Fibroblast of skin of scalp (primary cell): ENCODE measurements at regions not wholly inside any gene's neighbourhood (a gene's known extent, or its start where the extent isn't known, plus 50 kb on each side); places are given as distances from the start of the nearest gene placed in this dataset.
"Not testable (repeated sequence)": the region's sequence is repeated elsewhere in the genome, so short reads cannot be mapped to it uniquely, and the experiment has no call there.

Source experiments
- DNase-seq: peaks from one replicate; pipeline ENCODE4 v3.0.0-alpha.2; 2013

DNA sequence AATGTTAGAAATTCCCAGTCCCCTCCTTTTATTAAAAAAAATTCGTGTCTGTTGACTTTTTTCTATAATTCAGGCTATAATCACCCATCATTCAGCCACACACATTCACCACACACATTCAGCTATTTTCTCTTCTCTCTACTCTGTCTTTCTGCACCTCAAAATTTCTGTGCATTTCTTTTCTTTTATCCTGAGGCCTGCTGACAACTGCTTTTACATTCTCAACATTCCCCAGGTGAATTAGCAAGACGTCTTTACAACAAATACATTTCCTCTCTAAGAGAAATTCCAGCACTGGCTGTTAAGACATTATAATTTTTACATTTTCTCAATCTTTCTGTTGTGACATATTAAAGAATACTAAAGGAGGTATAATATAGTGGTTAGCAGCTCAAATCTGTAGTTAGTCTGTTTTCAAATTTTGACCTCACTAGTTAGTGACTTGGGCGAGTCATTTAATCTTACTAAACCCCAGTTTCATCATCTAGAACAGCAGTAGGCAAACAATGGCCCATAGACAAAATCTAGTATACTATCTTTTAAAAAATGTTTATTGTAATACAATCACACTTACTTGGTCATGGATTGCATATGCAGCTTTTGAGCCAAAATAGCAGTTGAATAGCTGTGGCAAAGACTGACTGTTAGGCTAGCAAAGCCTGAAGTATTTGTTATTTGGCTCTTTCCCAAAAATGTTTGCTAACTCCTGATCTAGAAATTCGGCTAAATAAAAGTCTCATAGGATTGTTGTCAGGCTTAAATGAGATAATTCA is 350.7 kb downstream of the NSUN3 start:
- peak; percentile 81 for DNase-seq

DNA sequence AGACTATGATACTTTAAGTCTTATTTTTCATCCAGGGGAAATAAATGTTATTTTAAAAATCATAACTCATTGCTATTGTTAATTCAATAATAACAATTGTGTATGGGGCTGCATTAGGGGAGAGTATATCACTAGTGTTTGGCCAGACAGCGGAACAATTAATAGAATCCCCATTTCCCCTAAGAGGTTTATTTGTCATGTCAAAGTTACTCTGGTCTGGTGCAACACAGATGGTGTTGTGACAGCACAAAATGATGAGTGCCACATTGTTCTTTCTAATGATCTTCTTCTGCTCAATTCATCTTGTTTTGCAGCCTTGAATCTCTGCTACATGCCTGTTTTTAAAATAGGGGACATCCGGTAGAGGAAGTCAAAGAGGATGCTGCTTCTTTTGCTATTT is 351.6 kb downstream of the NSUN3 start:
- DNase-seq, result no peak

DNA sequence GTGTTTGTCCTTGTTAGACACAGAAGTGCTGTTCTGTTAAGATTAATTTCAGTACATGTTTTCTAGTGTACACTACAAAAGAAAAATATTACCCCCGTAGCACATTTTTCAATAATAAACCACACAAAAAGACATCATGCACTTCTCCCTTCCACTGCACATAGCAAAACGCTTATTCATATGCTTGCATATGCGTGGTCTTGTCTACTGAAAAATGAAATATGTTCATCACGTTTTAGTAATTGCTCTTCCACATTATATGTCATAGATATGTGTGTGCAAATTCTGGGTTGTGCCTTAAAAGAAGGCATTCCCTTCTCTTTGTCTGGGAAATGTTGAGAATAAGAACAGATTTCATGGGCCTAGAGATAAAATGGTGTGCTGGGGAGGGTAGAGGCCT is 353.9 kb downstream of the NSUN3 start:
- DNase-seq, result peak; percentile 60

DNA sequence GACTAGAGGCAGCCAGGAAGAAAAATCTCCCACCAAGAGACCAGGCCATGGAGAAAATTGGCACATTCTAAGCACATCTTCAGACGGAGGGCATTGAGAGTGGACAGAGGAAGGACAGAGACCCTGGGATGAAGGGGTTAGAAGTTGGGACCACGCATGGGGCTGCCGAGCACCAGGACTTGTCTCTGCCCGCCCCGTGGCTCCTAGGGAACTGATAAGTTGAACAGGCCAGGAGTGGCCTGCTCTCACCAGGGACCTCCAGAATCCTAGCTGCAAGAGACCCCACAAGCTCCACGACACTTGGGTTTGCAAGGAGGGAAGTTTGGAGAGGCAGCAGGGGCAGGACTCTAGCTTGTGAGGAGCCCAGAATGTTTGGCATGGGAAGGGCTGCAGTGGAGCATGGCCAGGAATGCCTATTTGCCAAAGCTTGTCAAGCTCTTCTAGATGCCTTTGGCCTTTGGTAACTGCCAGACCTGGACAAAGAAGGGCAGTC is 355.1 kb downstream of the NSUN3 start:
- no peak for DNase-seq

DNA sequence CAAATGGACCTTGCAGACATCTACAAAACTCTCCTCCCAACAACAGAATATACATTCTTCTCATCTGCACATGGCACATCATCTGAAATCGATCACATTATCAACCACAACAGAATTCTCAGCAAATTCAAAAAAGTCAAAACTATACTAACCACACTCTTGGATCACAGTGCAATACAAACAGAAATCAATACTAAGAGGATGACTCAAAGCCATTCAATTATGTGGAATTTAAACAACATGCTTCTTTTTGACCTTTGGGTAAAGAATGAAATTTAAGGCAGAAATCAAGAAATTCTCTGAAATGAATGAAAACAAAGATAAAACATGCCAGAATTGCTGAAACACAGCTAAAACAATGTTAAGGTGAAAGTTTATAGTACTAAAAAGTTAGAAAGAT is 358.1 kb downstream of the NSUN3 start:
- peak; percentile 48 for DNase-seq

DNA sequence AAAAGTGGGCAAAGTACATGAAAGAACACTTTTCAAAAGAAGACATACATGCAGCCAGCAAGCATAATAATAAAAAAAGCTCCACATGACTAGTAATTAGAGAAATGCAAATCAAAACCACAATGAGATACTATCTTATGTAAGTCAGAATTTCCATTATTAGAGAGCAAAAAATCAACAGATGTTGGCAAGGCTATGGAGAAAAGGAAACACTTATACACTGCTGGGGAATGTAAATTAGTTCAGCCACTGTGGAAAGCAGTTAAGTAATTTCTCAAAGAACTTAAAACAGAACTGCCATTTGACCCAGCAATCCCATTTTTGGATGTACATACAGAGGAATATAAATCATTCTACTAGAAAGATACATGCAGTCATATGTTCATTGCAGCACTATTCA is 360.7 kb downstream of the NSUN3 start:
- peak; percentile 80 for DNase-seq

DNA sequence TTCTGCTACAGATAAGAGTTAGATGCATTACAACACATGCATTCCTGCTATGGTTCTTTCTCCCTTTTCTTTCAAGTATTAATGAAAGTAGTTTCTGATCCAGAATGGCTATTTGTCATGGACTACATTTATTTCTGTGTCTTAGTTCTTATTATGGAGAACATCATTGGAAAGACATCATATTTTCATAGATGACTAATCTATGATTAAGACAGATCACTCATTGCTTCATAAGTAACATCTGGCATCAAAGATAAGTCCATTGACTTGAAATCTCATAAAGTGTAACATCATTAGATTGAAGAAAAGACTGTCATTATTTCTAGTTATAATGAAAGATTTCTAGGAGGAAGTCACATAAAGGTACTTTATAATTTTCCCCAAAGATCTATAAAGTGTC is 366.7 kb downstream of the NSUN3 start:
- DNase-seq, result no peak

DNA sequence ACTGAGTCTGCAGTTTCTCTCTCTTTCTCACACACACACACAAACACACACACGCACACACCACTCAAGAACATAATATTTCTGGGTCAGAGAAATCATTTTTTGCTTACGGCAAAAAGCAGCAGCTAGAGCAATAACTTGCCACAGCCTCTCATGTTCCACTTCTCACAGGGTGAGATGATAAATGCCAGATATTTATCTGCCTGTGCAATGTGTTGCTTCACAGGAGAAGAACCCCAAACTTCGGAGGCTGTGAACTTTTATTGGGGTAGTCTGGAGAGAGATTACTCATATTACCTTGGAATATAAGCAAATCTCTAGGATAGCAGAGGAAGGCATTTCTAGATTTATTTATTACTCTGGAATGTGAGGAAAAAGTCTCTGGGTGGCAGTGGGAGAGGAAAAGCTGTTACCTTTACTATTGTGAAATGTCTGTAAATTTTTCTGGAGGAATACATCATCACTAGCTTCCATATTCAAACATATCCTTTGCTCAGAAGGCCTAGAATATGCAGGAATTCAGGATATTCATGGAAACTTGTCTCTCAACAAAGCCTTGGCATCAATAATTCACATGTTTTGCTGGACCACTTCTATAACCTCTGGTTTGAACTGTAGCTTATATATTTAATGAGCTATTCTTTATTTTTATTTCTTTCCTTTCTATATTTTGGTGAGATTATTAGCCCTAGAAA is 369.2 kb downstream of the NSUN3 start:
- no peak for DNase-seq

DNA sequence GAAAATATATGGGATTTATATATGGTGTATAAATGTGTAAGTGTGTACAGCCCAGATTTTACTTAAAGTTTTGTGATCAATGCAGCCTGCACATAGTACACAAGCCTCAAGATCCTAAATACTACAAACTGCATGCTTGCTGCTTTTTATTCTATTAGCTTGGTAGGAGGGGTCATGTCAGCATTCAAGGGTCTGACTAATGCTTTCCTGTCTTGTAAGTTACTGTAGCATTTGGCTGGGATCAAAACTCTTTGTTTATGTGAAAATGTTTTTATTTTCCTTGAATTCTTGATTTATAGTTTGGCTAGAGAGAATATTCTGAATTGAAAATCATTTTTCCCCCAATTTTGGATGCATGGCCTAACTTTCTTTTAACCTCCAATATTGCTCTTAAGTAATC is 370.9 kb downstream of the NSUN3 start:
- no peak for DNase-seq

DNA sequence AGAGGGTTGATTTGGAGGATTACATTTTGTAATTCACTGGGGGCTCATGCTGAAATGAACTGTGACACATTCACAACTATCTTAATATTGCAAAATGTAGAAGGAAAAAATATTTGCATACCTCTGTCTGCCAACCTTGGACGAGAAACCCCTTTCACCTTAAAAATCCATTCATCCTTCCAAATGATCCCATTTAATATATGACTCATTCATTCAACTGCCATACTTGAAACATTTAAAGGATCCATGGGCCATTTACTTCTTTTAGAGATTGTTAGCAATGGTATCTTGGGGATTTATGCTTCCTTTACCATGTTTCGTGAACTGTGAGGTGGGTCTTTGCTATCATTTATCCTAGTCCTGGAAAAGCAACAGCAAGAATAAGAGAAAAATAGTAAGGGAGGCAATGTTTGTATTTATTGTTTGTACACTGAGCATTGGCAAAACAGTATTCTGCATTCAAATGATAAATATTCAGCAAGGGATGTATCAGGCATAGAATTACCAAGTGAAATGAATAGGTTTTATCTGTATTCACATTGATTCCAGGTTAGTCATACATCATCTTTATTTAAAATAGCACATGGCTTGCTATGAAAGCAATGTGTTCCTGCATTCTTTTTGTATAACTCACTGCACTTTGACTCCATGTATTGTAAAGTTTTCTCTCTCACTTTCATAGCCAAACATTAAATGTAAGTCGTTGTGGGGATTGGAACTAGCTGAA is 378.1 kb downstream of the NSUN3 start:
- DNase-seq, result peak; percentile 83

DNA sequence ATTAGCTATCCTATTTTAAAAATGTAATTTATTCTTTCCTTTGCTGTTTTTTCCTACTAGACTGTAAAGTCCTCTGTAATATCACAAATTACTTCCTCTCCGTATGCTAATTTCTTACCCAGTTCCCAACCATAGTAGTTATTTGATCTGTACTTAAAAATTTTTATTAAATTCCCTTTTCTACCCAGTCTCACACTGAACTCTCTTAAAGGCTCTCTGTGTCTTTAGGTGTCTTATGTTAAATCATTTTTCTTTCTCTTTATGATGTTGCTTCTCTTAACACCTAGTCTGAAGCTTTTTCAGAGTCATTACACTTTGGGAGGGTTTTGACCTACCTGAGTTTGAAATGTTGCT is 378.6 kb downstream of the NSUN3 start:
- no peak for DNase-seq

DNA sequence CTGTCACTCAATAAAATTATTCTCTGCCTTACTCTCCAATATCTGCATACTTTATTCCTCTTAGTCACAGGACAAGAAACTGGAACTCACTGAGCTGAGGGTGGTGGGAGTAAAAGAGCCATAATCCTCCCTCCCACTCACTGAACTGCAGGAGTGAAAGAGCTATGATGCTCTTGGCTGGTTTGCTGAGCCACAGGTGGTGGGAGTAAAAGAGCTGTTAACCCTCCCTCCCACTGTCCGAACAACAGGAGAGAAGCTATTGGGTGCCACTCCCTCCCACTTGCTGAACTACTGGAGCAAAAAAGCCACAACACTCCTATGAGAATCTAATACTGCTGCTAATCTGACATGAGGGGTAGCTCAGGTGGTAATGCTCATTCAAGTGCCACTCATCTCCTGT is 391.0 kb downstream of the NSUN3 start:
- DNase-seq, result no peak

DNA sequence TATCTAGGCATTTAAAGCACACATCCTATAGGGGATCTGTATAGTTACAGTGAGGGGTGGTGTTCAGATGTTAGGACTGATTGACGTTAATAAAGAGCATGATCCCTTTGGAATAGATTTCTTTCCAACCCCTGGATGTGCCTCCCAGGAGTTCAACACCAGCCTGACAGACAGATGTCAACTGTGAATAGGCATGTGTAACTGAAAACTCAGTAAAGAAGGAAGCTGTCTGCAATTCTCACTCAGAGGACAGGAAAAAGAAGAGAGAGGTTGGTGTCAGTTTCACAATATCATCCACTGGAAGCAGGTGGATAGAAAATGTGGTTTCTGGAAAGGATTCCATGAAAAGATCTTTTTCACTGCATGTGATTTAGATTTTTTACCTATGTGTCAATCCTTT is 396.3 kb downstream of the NSUN3 start:
- no peak for DNase-seq

DNA sequence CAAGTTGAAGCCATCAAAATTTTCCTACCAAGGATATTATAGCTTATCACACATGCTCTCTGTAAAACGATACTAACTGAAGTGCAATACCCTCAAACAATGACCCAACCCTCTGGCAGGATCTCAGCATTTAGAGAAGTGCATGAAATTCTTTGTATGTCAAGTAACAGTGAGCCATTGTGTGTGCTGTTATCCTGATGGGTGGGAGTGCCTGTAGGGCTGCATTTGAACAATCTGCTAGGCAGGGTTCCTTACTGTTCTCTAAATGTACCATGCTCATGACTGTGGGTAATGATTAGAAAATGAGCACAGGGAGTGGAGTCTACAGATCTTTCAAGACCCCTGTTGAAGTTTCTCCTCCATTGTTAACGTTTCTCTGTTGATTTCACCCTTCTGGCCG is 398.1 kb downstream of the NSUN3 start:
- no peak for DNase-seq

DNA sequence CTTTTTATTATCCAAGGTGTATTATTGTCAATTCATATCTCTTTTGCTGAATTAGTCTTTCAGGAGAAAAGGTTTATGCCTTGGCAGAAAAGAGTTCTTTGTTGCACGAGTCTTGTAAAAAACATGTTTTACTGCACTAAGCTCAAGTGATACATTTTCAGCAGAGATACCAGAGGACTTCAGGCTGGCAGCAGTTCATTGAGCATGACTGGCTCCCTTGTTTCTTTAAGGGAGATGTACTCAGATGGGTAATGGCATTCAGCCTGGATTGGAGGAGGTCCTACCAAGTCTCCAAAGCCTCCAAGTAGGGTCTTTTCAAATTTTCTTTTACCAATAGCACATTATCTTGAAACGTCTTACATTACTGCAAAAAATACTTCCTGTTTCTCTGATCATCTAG is 400.1 kb downstream of the NSUN3 start:
- DNase-seq, result no peak

DNA sequence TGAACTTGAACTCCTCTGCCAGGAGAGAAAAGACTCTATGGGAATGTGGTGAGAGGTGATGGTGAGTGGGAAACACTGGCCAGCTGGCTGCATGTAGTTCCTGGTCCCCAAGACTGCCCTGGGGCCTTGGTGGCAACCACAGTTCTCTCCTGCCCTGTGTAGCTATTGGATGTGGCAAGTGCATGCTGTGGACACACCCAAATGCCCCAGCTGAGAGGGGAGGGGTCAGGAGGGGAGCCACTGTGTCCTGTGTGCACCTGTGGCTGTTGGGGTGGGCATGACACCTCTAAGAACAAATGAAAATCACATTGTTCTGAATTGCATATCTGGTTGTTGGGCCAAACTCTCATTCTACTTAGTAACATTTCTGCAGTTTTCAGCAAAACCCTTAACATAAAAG is 409.6 kb downstream of the NSUN3 start:
- no peak for DNase-seq

DNA sequence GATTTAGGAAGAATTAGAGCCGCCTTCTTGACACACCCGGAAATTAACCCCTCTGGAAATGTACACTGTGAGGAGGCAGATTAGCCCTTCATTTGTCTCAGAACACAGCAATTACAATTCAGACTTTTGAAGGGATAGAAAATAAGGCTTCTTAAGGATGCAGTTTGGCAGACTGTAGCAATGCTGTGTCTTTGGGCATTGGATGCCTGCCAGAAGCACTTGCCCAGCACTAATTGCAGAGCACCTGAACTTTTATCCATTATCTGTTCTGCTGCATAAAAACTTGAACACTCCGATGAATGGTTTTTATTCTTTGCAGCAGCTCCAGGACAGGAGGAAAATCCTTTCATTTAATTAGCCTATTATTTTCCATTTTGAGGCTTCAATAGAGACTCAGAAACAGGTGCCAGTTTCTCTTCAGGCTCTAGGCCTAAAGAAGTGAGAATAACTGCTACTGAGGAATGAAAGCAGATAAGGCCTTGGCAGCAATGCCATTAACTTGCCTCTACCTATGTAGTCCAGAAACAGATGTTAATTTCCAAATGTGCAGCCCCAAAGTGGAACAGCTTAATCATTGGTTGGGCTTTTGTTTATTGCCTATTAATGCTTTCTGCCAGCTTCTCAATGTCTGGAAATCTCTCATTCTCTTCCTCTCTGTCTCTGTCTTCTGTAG is 418.5 kb downstream of the NSUN3 start:
- no peak for DNase-seq

DNA sequence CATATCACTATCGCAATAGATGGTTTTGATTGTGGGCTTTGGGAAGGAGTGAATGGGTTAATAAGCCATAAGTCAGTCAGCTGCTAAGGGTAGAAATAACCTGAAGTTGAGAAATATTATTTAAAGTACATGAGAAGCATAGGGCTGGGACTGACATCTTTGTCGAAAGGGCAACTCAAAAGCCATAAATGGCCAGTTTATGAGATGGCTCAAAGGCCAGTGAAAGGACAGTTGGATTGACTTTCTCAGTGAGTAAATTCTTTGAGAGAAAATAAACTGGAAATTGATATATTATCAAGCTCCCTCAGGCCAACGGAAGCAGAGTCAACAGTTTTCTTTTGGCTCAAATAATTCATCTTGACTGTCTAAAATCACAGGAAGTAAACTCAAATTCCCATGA is 419.8 kb downstream of the NSUN3 start:
- DNase-seq, result no peak

DNA sequence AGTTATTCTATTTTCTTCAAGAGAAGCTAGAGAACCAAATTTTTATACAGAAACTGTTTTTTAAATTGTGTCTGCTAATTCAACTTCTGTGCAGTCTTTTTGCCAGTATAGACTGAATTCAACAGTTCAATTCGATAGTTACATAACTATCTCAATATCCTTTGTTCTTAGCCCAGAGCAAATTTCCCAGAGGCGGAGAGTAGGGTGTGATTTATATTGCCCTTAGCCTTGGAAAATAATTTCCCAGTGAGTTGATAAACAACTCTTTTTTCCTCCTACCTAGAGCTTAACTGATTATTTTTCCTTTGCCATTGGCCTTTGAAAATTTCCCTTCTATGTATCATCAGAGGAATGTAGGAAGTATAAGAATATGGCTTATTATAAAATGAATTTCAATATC is 420.5 kb downstream of the NSUN3 start:
- no peak for DNase-seq

DNA sequence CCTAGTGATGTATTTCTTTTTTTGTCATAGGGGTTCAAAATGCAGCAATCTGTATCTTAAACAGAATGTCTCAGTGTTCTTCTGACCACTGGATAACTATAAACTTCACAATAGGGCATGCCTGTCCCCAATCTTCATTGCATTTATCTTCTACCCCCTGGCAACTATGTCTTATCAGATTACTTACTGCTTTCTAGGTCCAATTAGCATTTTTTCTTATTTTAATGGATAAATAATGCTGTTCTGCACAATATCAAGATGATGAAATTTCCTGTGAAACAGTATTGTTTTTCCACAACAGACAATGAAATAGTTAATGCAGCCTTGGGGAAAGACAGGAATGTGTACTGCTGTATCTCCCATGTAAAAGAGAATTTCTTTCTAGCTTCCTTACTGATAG is 432.1 kb downstream of the NSUN3 start:
- DNase-seq, result no peak

DNA sequence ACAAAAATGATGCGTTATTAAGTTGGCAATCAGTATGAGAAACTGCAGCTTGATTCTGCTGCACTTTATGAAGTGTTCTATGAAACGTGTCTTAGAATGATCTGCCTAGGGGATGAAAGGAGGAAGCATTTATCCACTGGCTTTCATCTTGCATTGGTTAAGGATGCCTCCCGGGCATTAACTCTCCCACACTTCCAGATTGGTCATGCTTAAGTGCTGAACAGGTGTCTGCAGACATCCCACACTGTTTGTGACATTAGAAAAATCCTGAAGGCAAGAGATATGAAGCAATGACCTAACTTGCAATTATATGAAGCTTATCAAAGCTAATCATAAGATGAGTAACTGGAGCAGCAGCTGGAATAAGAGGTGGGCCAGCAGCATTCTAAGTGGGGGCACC is 437.3 kb downstream of the NSUN3 start:
- DNase-seq, result no peak

DNA sequence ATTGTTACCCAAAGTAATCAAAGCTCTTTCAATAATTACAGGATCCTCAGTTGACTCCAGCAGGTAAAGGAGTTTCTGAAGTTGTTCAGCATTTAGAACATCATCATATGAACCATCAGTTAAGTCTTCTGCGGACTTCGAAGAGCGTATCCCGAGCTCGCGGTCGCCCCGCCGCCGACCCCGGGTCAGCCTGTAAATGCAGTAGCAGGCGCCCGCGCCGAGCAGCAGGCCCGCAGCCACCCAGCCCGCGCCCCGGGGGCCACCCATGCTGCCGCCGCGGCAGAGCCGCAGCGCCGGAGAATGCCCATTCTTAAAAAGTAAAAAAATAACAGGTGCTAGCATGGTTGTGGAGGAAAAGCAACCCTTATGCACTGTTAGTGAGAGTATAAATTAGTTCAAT is 444.5 kb downstream of the NSUN3 start:
- not testable (repeated sequence) for DNase-seq

DNA sequence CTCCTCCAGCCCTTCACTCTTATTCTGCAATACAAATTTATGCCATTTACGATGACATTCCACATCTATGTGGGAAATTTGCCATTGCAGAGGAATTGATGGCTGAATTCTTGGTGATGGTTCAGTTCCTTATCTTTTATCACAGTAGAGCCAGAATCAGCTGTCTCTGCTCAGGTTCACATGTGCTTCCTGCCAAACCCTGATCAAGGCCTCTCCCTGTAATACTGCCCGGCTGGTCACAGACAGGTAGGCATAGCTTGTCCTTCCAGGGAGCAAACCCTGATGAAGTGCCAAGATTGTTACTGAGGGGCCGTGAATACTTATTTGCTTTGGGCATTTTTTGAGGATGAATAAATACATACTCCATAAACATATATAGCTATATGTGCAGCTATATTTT is 450.0 kb downstream of the NSUN3 start:
- no peak for DNase-seq
